HUDEP-2 (cell line): ENCODE measurements at regions not wholly inside any gene's neighbourhood (a gene's known extent, or its start where the extent isn't known, plus 50 kb on each side); places are given as distances from the start of the nearest gene placed in this dataset.

Source experiments
- DNase-seq, 76 experiments: peaks; one replicate each; lab custom pipeline; 2025; ENCODE audit not compliant: unreplicated experiment in 76 of 76; lab: John Stamatoyannopoulos, UW

GRCh38 chr17:77681861-77682260 lies 276.6 kb upstream of the TNRC6C start:
- no peak for DNase-seq

GRCh38 chr17:77684803-77685798 lies 273.4 kb upstream of the TNRC6C start:
- DNase-seq = no peak

- no peak for DNase-seq
These were observed 272.5 kb upstream of the TNRC6C start for GRCh38 chr17:77685881-77686486.

- DNase-seq = no peak
These were observed 271.6 kb upstream of the TNRC6C start for GRCh38 chr17:77686903-77687302.

GRCh38 chr17:77687417-77687816 lies 271.1 kb upstream of the TNRC6C start:
- DNase-seq = no peak

- no peak for DNase-seq
These were observed 270.6 kb upstream of the TNRC6C start for GRCh38 chr17:77687921-77688320.

- DNase-seq = no peak
These were observed 270.1 kb upstream of the TNRC6C start for GRCh38 chr17:77688369-77688768.

- DNase-seq = no peak
These were observed 268.0 kb upstream of the TNRC6C start for GRCh38 chr17:77690271-77691161.

- no peak for DNase-seq
These were observed 267.1 kb upstream of the TNRC6C start for GRCh38 chr17:77691216-77692085.

GRCh38 chr17:77692571-77693161 lies 265.8 kb upstream of the TNRC6C start:
- no peak for DNase-seq

GRCh38 chr17:77693301-77693700 lies 265.2 kb upstream of the TNRC6C start:
- no peak for DNase-seq

GRCh38 chr17:77693776-77694175 lies 264.7 kb upstream of the TNRC6C start:
- no peak for DNase-seq

- no peak for DNase-seq
These were observed 263.8 kb upstream of the TNRC6C start for GRCh38 chr17:77694391-77695363.

GRCh38 chr17:77695386-77695785 lies 263.1 kb upstream of the TNRC6C start:
- no peak for DNase-seq

- DNase-seq = no peak
These were observed 262.3 kb upstream of the TNRC6C start for GRCh38 chr17:77696151-77696720.

GRCh38 chr17:77696721-77697460 lies 261.6 kb upstream of the TNRC6C start:
- DNase-seq = no peak
